ENCODE measurements at regions not wholly inside any gene's neighbourhood (a gene's known extent, or its start where the extent isn't known, plus 50 kb on each side); places are given as distances from the start of the nearest gene placed in this dataset.
A peak's percentile ranks its signal among the peaks of the same experiment; 100 is the strongest.

DNA sequence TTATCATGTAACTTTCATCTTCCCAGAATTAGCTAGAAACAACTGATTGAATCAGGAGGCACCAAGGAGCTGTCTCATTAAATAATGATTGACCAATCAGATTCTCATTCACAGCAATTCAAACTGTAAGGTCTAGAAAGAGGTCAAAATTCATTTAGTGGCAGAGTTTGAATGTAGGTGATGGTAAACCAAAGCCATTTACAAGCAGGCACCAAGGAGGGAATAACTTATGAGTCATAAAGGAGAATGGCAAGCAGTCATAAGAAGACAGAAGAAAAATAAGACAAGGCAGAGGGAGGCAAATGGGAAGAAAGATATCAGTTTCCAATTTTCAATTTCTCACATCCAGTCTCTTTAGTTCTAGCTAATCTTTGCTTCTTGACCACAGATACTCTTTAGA, 52.9 kb upstream of the DEFB112 start:
- DNase-seq: no peak

DNA sequence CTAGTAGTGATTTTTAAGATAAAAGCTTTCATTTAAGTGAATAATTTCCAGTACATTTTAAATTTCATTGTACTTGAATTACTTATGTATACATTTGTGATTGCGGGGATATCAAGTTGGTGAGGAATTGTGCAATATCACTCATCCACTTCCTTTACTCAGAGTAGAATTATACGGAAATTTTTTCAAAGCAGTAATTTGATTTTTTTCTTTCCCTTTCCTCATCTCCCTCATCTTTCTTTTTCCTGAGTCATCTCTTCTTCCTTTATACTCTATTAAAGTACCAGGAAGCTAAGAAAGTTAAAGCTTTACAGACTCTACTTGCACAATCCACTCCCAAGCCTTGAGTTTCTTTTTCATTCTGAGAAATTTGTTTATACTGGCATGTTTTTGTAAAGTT, 60.9 kb upstream of the DEFB112 start:
- DNase-seq: no peak

DNA sequence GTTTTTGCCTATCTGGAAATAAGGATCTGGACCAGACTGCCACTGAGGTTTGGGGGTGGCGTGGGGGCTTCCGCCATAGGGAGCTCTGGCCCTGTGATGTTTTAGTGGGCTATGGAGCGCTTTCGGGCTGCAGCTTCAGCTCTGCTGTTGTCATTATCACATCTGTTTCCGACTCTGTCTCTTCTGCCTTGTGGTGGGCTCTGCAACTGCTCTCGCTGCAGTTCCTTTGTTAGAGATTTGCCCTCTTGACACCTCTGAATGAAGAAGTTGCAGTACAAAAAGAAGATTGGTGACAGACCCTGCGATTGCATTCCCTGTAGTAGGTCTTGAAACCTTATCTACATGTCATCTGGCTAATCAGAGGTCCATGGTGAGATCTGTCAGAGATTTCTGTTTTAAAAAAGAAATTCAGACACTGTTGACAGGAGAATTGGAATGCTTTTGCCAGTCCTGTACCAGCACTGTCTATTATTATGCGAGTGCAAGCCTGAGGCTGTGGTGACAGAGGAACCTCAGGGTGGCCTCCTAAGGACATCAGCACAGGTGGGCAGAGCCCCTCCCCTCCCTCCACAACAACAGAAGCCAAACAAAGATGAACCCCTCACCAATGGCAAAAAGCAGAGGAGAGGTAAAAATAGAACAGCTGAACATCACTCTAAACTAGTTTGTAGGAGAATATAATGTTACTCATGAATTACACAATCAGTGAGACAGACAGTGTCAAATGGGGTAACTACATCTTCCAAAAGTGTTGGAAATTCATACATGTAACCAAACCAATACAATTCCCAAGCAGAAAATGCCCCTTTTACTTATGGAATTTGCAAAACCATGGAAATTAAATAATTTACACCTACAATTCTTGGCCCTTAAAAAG, 63.5 kb upstream of the DEFB112 start:
- no peak for DNase-seq

DNA sequence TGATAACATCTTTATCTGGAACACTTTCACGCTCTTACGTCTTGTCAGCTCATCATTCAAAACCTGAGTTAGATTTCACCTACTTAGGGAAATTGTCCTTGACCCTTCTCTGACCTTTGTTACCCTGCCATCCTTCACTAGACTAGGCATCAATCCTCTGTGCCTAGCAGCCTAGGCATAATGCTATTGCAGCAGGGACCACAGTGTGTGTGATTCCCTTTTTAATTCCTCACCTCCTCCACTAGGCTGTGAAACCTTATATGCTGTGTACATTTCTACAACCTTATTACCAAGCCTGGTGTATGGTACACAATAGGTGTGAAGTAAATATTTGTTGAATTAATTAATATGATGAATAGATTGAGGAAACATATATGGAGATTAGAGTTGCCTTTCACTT, 66.7 kb upstream of the DEFB112 start:
- DNase-seq: no peak

DNA sequence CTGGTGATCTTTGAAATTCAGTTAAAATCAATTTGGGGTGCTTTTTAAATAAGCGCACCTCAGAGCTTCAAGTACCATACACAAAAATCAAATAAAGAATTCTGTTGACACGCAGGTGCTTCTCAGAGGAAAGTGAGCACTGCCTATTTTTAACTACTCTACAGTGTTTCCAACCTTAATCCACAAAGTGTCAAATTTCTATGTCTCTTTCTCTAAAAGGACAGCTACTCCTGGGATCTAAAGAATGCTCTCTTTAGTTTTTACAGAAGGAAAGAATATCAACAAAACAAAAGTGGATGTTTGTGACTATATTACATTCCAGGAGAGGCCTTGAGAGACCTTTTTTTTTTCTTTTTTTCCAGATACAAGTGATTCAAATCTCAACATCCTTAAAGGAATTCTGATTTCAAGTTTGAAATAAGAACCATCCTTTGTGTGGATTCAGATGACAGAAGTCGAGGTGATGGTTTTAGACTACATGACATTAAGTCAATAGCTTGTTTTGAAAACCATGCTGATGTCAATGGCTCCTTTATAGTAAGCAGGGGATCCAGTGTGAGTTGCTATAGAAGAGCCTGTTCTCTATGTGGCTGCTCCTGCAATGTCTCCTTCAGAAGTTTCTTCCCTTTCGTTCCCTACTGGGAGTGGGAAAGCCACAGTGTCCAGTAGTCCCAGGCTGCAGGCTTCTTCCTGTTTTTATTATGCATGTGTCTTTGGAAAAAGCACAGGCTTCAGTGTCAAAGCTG, 67.2 kb upstream of the DEFB112 start:
- no peak for DNase-seq

DNA sequence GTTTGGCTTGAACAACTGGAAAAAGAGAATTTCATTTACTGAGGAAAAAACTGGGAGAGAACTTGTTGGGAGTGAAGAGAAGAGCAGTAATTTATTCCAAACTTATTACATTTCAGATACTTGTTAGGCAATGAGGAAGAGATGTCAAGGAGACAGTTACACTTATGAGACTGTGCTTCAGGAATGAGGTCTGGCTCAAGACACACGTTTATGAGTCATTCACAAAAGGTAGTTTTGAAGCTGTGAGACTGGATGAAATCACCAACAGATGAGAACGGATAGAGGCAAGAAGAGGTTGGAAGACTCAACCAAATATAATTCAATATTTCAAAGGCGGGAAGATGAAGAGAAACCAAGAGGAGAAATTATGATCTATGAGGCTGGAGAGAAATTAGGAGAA, 70.6 kb upstream of the DEFB112 start:
- no peak for DNase-seq

DNA sequence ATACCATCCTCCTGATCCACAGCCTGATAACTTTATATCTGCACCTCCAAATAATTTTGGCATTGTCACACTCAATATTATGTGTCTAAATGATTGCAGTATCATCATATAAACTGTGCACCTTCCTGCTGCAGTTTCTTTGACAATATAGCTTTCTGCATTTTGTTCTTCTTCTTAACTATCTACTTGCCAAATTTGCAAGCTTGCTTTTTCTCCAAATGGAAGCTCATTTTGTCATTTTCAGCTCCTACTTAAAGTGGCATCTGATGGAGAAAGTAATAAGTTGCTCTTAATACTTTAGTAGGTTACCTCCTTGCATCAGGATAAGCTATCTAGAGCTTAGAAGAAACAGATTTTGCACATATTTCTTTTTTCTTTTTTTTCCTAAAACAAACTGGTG, 74.0 kb upstream of the DEFB112 start:
- no peak for DNase-seq

DNA sequence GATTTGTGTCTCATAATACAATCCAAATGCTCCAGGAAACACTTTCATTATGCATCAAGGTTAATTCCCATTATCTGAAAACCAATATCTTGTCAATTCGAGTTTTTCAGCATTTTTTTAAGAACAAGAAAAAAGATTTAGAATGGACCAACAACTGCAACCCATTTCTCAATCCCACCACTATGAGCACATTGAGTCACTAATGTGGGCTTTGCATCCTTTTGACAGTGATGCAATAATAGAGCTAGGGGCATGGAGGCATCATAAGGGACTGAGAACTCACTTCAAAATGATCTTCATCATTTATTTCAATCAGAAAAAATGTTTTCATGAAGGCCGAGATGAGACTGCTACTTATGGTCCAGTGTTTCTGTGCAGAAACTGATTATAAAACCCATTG, 74.8 kb upstream of the DEFB112 start:
- DNase-seq: no peak

DNA sequence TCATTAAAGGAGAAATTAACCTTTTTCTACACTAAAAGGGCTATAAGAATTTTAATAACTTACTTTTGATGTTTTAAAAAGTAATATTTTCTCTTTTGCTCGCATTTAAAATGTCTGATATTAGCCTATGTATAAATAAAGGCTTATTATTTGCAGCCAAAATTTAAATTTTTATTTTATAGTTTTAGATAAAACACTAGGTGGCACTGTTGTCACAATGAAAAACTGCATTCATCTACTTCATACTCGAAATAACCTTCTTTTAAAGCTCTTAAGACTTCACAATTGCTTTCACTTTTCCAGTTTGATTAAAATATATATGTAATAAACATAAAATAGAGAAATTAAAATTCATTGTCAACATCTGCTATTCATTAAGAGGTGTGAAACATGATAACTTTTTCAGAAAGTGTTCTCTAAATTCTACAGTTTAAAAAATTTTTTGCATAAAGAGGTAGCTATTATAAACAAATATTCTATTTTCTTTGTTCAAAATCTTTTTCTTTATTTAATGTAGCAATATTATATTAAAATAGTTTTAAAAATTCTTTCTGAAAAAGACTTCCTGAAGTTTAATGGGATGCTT, 78.8 kb upstream of the DEFB112 start:
- peak in 2 of 4 experiments; percentile 14 to 29 for DNase-seq

DNA sequence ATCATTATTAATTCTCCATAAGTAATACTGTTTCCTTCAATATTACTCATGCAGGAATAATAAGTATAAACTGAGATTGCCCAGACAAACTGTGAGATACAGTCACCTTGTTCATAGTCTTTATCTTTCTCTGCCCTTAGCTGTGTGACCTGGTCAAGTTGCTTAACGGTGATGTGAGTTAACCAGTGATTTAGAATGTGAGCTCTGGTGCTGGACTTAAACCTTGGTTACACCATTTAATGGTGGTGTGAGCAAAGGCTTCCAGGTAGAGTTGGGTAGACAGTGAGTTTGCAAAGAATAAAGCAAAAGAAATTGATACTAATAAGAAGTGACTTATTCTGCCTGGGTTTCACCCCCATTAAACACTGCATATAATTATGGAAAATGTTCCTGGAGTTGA, 86.2 kb upstream of the DEFB112 start:
- no peak for DNase-seq

DNA sequence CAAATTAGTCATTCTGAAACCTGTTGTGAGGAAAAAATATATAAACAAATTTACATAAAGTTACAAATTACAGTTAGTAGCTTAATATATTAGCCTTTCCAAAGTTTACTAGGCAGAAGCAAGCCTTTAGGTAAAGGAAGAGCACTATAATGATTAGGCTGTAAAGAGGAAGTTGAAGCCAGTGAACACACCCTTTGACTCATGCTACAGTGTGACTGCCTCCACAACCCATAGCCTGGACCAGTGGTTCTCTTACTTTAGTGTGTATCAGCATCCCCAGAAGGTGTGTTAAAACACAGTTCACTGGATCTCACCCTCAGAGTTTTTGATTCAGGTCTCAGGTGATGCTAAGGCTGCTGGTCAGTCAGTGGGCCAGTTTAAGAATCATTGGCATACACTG, 91.4 kb upstream of the DEFB112 start:
- peak in 1 of 4 experiments; percentile 1 for DNase-seq

DNA sequence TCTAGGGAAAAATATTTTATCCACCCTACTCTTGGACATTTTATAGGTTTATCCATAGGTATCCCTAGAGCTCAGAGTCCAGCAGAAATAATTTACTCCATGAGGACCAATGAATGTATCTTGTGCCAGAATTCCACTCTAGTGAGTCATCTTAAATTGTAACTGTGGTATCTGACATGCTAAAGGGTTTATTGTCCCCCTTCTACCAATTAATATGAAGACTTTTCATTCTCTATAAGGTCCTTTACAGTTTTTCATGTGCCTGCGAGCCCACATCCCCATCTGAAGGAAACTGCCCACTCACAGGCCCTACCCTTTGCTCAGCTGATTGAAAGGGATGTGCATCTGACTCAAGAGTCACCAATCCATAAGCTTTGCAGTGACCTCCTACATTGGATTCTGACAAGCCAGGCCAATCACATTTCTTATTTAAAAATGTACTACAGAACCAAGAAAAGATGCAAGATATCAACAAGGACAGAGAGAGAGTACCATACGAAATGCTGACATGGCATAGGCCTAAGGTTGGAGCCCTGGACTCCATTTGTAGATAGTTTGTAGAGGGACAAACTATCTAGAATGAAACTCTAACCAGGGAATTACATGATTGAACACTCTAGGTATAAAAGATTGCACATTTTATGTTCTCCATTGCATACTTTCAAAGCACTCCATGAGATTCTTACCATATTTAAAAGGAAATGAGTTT, 93.4 kb upstream of the DEFB112 start:
- no peak for DNase-seq

DNA sequence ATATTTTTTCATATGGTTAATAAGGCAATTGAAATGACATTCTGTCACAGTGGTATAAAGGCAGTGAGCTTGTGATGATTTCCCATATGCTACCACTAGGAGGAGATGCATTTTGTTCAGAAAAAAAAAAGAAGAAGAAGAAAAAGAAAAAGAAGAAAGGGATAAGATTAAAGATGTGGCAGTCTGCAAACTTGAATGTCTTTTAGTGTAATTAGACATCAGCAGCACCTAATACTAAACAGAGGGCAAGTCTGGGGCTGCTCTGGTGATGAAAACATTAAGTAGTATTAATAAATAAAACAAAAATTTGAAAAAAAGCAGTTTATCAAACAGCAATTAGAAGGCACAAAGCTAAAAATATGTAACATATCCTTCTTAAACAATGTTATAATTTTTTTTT, 95.4 kb upstream of the DEFB112 start:
- DNase-seq: peak in 1 of 4 experiments; percentile 8

DNA sequence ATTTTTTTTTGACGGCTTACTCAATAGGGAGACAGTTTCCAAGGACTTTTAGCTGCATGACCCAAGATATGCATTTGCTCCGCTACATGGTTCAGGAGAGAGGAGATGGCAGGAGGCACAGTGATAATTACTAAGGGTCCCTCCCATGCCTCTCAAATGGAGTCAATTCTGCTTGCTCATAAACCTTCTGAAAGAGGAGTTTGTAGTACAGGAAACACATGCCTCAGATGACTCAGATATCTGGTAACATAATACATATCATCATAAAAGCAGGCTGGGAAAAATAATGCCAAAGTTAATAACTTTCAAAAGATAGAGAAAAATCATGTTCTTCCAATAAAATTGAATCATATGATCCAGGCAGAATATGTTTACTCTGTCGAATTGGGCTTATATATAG, 97.6 kb upstream of the DEFB112 start:
- DNase-seq: no peak

DNA sequence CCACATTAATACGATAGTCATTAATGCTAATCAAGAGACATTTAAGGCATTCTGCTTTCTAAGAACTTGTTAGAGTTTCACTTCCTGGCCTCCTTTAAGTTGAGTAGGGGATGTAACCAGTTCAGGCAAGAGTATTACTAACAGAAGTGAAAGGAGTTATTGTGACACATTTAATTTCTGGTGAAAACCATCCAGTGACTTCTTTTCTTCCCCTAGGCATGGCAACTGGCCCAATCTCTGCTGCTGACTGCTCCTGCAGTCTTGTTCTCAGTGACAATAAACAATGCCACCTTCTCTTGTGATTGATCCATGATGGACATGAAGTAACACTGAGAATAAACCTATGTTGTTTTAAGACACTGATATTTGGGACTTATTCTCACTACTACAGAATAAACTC, 130.9 kb upstream of the DEFB112 start:
- no peak for DNase-seq

DNA sequence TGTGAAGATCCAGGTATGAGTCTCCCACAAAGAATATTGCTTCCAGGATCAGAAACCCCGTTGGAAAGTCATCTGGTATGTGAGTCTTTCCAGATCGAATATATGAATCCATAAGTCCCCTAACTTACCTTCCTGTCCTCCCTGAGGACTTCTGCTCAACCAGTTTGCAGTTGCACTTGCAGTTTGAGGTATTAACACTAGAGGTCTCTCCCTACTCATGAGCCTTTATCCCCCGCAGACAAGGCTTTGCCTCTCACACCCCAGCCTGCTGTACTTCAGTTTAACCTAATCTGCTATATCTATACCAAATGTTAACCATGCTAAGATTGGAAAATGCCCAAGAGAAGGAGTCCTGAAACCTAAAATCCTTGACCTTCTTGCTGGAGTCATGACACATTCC, 135.3 kb upstream of the DEFB112 start:
- peak in 2 of 4 experiments; percentile 1 to 2 for DNase-seq

DNA sequence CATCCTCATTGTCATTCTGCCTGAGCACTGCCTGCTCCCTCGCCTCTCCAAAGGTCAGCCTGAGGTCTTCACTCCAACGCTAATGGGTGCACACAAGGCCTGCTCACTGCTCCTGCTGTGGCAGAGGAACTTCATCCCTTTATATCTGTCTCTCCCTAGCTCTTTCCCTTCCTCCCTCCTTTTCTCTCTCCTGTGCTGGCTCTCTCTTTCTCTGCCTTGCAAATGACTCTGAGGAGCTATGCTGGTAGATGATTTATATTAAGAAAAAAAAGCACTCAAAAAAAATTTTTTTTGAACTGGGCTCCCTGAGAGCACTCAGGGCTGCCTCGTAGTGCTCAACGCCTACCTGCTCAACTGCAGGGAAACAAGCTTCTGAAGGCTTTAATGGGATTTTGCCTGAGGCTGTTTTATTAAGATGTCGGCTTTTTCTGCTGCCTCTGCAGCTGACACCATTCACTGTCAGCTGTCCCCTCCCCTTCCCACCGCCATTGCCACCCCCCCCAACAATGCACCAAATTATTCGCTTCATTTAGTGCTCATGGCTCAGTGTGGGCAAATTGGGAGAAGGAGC, 137.7 kb upstream of the DEFB112 start:
- no peak for DNase-seq

DNA sequence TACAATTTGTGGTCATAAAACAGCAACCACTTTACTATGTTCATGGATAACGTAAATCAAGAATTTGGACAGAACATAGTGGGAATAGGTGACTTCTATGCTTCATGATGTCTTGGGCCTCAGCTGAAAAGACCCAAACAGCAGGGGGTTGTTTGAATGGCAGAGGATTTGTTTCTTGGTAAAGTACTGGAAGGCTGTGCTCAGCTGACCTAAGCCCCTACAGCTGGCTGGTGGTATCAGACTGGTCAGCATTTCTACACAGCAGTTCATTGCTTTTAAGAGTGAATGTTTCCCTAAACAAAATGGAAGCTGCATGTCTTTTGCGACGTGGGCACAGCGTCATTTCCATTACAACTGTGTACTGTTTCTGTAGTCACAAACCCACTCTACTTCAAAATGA, 148.5 kb upstream of the DEFB112 start:
- DNase-seq: no peak

DNA sequence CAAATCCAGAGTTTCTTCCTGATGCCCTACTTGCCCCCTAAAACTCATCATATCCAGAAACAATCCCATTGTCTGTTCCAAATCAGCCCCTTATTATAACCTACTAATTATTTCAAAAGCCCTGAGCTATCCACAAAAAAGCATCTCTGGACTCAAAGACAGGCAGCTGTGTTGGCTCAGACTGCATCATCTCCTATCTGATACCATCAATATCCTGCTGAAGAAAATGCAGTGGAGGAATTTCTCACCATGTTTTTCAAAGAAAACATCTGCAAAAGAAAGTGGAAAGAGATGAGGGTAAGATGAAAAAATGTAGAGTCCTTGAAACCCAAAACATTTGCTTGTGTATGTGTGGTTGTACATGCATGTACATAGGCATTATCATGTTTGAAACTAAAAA, 153.0 kb upstream of the DEFB112 start:
- DNase-seq: no peak

DNA sequence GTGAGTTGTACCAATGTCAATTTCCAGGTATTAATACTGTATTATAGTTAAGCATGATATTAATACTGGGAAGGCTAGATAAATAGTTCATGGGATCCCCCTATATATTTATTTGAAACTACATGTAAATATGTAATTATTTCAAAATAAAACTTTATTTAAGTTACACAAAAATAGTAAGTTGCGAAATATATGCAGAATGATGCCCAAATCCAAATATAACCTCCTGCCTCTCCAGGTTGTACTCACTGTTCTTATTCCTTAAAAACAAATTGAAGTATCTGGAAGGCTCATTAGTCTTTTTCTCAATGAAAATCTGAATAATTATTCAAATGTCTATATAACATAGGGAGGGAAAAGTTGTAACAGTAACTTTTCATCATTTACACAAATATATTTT, 161.9 kb upstream of the DEFB112 start:
- no peak for DNase-seq

DNA sequence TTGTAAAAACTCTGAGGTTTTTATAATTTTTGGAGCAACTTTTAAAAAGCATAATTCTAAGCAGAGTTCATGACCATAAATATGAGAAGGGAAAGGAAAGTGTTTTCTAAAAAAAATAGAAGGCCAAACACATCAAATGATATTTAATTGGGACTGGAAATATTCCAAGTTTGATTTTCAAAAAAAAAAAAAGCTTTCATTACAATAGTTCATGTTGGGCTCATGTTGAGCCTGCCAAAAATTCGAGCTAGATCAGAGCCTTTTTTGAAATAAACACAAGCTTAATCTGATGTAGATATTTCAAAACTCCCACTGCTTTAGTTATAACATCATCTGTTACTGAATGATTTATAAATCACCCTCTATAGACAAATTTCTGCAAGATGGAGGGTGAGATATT, 163.4 kb upstream of the DEFB112 start:
- no peak for DNase-seq

DNA sequence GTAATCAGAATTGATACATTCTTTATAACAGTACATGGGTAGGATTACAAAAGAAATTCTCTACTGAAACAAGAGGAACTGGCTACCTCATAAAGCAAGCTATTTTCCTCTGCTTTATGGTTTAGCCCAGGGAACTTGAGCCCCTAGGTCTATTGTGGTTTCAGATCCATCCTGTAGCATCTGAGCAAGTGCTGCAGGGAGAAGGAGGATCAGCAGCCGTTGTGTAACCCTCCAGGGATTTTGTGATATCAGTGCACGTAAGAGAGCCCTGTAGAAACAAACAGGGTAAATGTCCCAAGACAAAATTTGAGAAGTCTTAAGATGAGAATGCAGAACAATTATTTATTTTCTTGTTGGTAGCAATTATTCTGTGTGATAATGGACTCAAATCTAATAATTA, 165.2 kb upstream of the DEFB112 start:
- DNase-seq: no peak

DNA sequence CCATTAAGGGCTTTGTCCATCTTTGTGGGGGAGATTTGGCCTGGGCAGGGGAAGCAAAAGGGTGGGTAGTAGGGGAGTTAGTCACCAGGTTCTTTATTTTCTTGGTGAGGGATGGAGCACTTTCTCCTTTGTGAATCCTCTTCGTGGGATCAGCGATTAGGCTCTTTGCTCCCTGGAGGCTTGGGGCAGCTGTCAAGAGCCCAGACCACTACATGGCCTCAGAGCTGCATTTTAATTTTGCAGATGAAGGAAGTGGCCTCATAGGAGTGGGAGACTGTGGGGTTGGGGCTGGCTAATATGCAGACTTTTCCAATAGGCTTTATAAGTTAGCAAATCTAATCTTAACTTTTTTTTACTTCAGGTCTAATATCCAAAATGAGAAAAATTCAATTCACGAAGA, 168.1 kb upstream of the DEFB112 start:
- DNase-seq: no peak
